OCI-LY7 (cell line): ENCODE measurements at regions not wholly inside any gene's neighbourhood (a gene's known extent, or its start where the extent isn't known, plus 50 kb on each side); places are given as distances from the start of the nearest gene placed in this dataset.

Source experiments
- BruUV-seq: library from RNA; stranded (reverse); fragments of 400-500 nt; replicated peaks from 2 replicates; lab custom pipeline; 2021; lab: Mats Ljungman, UMichigan
- CTCF ChIA-PET: fragments of 300-600 bp; sonication (Branson Sonifier 250); formaldehyde crosslinking; loops from one replicate; lab custom pipeline; 2022; ENCODE audit warnings: antibody characterized with exemption; ENCODE audit not compliant: unreplicated experiment; lab: Charles Lee
- POLR2A ChIA-PET: fragments of 300-600 bp; sonication (Branson Sonifier 250); formaldehyde crosslinking; loops from one replicate; lab custom pipeline; 2022; ENCODE audit warnings: antibody characterized with exemption; lab: Charles Lee
- DNase-seq: peaks from one replicate; pipeline ENCODE4 v3.0.0-alpha.2; 2015; ENCODE audit warnings: low spot score
- H2AFZ ChIP-seq: fragments of 200-600 bp; sonication (generic), shearing (Covaris generic); 2 replicates; pipeline ENCODE4 v1.6.1; 2014; ENCODE audit warnings: mild to moderate bottlenecking, antibody characterized with exemption, low read length, moderate library complexity
- H3K27ac ChIP-seq: fragments of 200-600 bp; sonication (generic); 2 replicates; pipeline ENCODE4 v1.5.1; 2014; ENCODE audit warnings: mixed run types, low read depth, mild to moderate bottlenecking, moderate library complexity, low read length, inconsistent platforms; ENCODE audit not compliant: poor library complexity, severe bottlenecking
- H3K36me3 ChIP-seq: fragments of 200-600 bp; sonication (generic); 2 replicates; pipeline ENCODE4 v1.6.1; 2014; ENCODE audit warnings: mild to moderate bottlenecking, antibody characterized with exemption, low read length, moderate library complexity, mixed read lengths; ENCODE audit not compliant: insufficient read depth
- H3K4me1 ChIP-seq: fragments of 200-600 bp; sonication (generic); 2 replicates; pipeline ENCODE4 v1.5.1; 2014; ENCODE audit warnings: mild to moderate bottlenecking, low read length; ENCODE audit not compliant: insufficient read depth, poor library complexity, severe bottlenecking
- H3K4me2 ChIP-seq: fragments of 200-600 bp; sonication (generic); 2 replicates; pipeline ENCODE4 v1.6.1; 2014; ENCODE audit warnings: mild to moderate bottlenecking, low read length
- H3K4me3 ChIP-seq: fragments of 200-600 bp; sonication (generic); 2 replicates; pipeline ENCODE4 v1.5.1; 2014; ENCODE audit warnings: mild to moderate bottlenecking, low read depth, low read length; ENCODE audit not compliant: poor library complexity, severe bottlenecking
- H3K79me2 ChIP-seq: fragments of 200-600 bp; sonication (generic); 2 replicates; pipeline ENCODE4 v1.6.1; 2016; ENCODE audit warnings: low read depth, mild to moderate bottlenecking, low read length, moderate library complexity, mixed read lengths; ENCODE audit not compliant: insufficient read depth
- H3K9me2 ChIP-seq: fragments of 200-600 bp; sonication (generic); 2 replicates; pipeline ENCODE4 v1.6.1; 2016; ENCODE audit warnings: mild to moderate bottlenecking, low read length, mixed read lengths; ENCODE audit not compliant: insufficient read depth
- H3K9me3 ChIP-seq: fragments of 200-600 bp; sonication (generic); 2 replicates; pipeline ENCODE4 v1.6.1; 2014; ENCODE audit warnings: mild to moderate bottlenecking, mixed run types, low read length, mixed read lengths
- H4K20me1 ChIP-seq: fragments of 200-600 bp; sonication (generic); 2 replicates; pipeline ENCODE4 v1.6.1; 2014; ENCODE audit warnings: mild to moderate bottlenecking, antibody characterized with exemption, low read length, moderate library complexity, mixed read lengths; ENCODE audit not compliant: insufficient read depth
- CTCF ChIP-seq: fragments of 200-600 bp; sonication (generic); conservative IDR thresholded peaks from 2 replicates; pipeline ENCODE4 v1.5.1; 2014; ENCODE audit warnings: mild to moderate bottlenecking, antibody characterized with exemption, low read length, moderate library complexity, mixed read lengths
- EZH2phosphoT487 ChIP-seq: fragments of 200-600 bp; sonication (generic); IDR thresholded peaks from 2 replicates; pipeline ENCODE4 v1.6.1; 2018; ENCODE audit warnings: low read depth, borderline replicate concordance, mild to moderate bottlenecking, mixed run types, antibody characterized with exemption, low read length, moderate library complexity, mixed read lengths
- intact Hi-C: fragments of 100-400 bp; cut with micrococcal nuclease; formaldehyde crosslinking; loops from one replicate; pipeline ENCODE4 v1.10.0; 2022; ENCODE audit not compliant: unreplicated experiment

GRCh38 chr2:219851169-219851568 lies 223.7 kb downstream of the SLC4A3 start:
- intact Hi-C loops, result no loop called here

GRCh38 chr2:219851801-219852481 lies 224.5 kb downstream of the SLC4A3 start:
- no peaks in the 10 kb centered on the region for H3K4me1 ChIP-seq
- no peaks in the 10 kb centered on the region for H3K36me3 ChIP-seq
- no peak for DNase-seq
- H3K4me3 ChIP-seq, result no peak overlapping the region
- no peak overlapping the region for H2AFZ ChIP-seq
- no peaks in the 10 kb centered on the region for H3K9me2 ChIP-seq
- no peak for TF ChIP-seq CTCF
- TF ChIP-seq EZH2phosphoT487, result no peak
- no TSS peak for BruUV-seq
- no peaks in the 10 kb centered on the region for H4K20me1 ChIP-seq
- no peak overlapping the region for H3K27ac ChIP-seq
- no peak overlapping the region for H3K4me2 ChIP-seq
- POLR2A ChIA-PET, result no interaction called here
- H3K9me3 ChIP-seq, result no peaks in the 10 kb centered on the region
- CTCF ChIA-PET, result no interaction called here
- intact Hi-C loops, result no loop called here
- no peaks in the 10 kb centered on the region for H3K79me2 ChIP-seq

More at GRCh38 chr2:219851169-219851568, 223.7 kb downstream of the SLC4A3 start:
- Histone ChIP-seq H3K9me3 (no peaks in the 10 kb centered on the region), H2AFZ (no peak overlapping the region), H3K4me1 (no peaks in the 10 kb centered on the region), H4K20me1 (no peaks in the 10 kb centered on the region), H3K27ac (no peak overlapping the region), H3K4me2 (no peak overlapping the region), H3K4me3 (no peak overlapping the region), H3K36me3 (no peaks in the 10 kb centered on the region), H3K79me2 (no peaks in the 10 kb centered on the region), H3K9me2 (no peaks in the 10 kb centered on the region)
- TF ChIP-seq EZH2phosphoT487 (no peak), CTCF (no peak)
- POLR2A ChIA-PET, result interaction anchor here (0.6 kb wide), 1 partner anchor 71 kb away, joined by 3 read pairs; no protein-coding TSS in a partner anchor
- no TSS peak for BruUV-seq
- CTCF ChIA-PET, result no interaction called here
- no peak for DNase-seq

- H3K9me2 ChIP-seq, result no peaks in the 10 kb centered on the region
- H3K4me2 ChIP-seq, result no peak overlapping the region
- H3K4me3 ChIP-seq, result no peak overlapping the region
- no peaks in the 10 kb centered on the region for H3K4me1 ChIP-seq
- no peak overlapping the region for H3K27ac ChIP-seq
- no peak overlapping the region for H2AFZ ChIP-seq
- intact Hi-C loops, result no loop called here
- ChIA-PET CTCF (no interaction called here), POLR2A (interaction anchor here (0.7 kb wide), 1 partner anchor 51 kb away, joined by 4 read pairs; no protein-coding TSS in a partner anchor)
- no peaks in the 10 kb centered on the region for H3K36me3 ChIP-seq
- no TSS peak for BruUV-seq
- no peaks in the 10 kb centered on the region for H3K79me2 ChIP-seq
- TF ChIP-seq CTCF (no peak), EZH2phosphoT487 (no peak)
- H4K20me1 ChIP-seq, result no peaks in the 10 kb centered on the region
- H3K9me3 ChIP-seq, result no peaks in the 10 kb centered on the region
- DNase-seq, result no peak
These were observed 225.2 kb downstream of the SLC4A3 start for GRCh38 chr2:219852626-219853025.
